LNCaP clone FGC (cell line): ENCODE measurements at regions not wholly inside any gene's neighbourhood (a gene's known extent, or its start where the extent isn't known, plus 50 kb on each side); places are given as distances from the start of the nearest gene placed in this dataset.
"Not testable (repeated sequence)": the region's sequence is repeated elsewhere in the genome, so short reads cannot be mapped to it uniquely, and the experiment has no call there.

Source experiments
- DNase-seq: peaks from one replicate; pipeline ENCODE4 v3.0.0-alpha.2; 2011; ENCODE audit warnings: low read depth
- H3K4me3 ChIP-seq: 2 replicates; pipeline ENCODE4 v1.5.1; 2011; ENCODE audit warnings: mild to moderate bottlenecking, low read depth, low read length, control low read depth
- TF ChIP-seq, protein P1 (sequence below): IDR thresholded peaks from 2 replicates; pipeline ENCODE4 v1.5.1; 2012; ENCODE audit warnings: mild to moderate bottlenecking; ENCODE audit not compliant: control insufficient read depth, insufficient read depth; ENCODE audit errors: extremely low read depth

GRCh38 chr2:176885001-176885643 lies 327.5 kb upstream of the HNRNPA3 start:
- TF ChIP-seq, protein P1, sequence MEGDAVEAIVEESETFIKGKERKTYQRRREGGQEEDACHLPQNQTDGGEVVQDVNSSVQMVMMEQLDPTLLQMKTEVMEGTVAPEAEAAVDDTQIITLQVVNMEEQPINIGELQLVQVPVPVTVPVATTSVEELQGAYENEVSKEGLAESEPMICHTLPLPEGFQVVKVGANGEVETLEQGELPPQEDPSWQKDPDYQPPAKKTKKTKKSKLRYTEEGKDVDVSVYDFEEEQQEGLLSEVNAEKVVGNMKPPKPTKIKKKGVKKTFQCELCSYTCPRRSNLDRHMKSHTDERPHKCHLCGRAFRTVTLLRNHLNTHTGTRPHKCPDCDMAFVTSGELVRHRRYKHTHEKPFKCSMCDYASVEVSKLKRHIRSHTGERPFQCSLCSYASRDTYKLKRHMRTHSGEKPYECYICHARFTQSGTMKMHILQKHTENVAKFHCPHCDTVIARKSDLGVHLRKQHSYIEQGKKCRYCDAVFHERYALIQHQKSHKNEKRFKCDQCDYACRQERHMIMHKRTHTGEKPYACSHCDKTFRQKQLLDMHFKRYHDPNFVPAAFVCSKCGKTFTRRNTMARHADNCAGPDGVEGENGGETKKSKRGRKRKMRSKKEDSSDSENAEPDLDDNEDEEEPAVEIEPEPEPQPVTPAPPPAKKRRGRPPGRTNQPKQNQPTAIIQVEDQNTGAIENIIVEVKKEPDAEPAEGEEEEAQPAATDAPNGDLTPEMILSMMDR = no peak
- H3K4me3 ChIP-seq = no peak overlapping the region
- no peak for DNase-seq

DNA sequence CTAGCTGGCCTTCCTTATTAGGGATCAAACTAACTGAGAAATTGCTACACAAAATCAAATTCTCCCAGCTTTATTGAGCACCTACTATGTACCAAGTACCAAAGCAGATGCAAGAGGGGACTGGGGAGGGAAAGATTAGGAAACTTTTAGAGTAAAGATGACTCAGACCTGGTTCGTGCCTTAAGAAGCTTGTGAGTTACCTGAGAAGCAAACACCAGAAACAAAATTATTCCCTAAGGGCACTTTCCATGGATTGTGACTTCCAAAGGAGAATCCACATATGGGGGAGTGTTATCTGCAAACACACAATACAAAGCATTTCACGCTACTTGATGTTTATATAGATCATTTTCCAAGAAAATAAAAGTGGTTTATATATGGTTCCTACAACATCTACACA lies 326.9 kb upstream of the HNRNPA3 start:
- no peak for DNase-seq
- TF ChIP-seq, protein P1 = no peak
- H3K4me3 ChIP-seq = no peak overlapping the region

GRCh38 chr2:176891105-176891504 lies 321.5 kb upstream of the HNRNPA3 start:
- no peak for DNase-seq
- TF ChIP-seq, protein P1 = no peak
- no peak overlapping the region for H3K4me3 ChIP-seq

DNA sequence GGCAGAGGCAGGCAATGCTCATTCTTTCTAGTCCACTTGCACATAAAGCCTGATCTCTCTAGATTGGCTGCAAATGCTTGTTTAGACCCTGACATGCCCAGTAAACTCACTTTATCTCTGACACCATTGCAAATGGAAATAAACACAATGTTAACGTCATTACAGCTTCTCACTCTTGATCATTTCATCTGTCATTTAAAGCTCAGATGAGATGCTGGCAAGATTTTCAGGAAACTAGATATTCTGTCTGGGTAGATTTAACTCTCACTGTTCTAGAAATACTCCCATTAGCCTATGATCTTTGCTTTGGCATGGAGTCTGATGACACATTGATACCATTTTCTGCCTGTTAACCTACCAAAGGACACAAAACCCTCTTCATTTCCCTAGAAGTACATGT lies 320.7 kb upstream of the HNRNPA3 start:
- DNase-seq = no peak
- no peak overlapping the region for H3K4me3 ChIP-seq
- TF ChIP-seq, protein P1 = no peak

DNA sequence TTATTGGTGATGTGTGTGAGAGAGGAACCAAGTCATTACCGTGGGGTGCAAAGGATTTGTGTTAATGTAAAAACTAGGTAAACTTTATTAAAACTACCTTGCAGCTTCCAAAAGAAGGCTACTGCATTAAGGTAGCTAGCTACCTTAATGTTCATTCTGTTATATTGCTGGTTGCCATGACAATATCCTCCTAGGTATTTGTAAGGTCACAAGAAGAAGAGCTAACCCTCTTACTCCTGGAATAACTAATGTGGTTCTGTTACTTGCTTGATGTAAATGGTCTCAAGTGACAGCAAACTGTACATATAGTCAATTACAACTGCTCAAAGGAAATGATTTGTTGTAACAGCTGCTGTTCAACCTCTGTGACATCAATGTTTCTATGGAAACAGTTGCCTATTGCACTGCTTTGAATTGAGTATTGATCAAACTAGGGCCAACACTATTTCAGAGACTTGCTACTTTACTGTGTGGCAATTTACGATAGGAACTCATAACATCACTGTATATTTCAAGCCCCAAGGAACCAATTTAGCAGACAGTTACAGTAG lies 319.8 kb upstream of the HNRNPA3 start:
- H3K4me3 ChIP-seq = no peak overlapping the region
- no peak for DNase-seq
- TF ChIP-seq, protein P1 = no peak

GRCh38 chr2:176895158-176895557 lies 317.4 kb upstream of the HNRNPA3 start:
- H3K4me3 ChIP-seq = no peak overlapping the region
- DNase-seq = no peak
- TF ChIP-seq, protein P1 = no peak

DNA sequence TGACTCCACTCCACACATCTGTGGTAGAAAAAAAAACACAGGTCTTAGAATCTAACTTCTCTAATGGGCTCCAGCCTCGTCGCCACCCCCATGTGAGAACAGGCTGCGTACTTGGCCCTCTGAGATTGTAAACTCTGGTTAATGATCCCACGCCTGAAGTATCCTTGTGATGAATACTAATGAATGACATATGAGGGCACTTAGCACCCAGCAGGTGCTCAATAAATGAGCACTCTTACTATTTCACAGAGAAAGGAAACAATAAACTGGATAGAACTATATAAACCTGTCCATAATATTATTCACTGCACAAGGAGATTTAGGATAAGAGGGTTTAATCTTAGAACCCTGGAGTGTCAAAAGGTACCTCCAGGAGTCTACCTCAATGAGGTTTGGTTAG lies 310.1 kb upstream of the HNRNPA3 start:
- TF ChIP-seq, protein P1 = no peak
- no peak overlapping the region for H3K4me3 ChIP-seq
- DNase-seq = no peak

DNA sequence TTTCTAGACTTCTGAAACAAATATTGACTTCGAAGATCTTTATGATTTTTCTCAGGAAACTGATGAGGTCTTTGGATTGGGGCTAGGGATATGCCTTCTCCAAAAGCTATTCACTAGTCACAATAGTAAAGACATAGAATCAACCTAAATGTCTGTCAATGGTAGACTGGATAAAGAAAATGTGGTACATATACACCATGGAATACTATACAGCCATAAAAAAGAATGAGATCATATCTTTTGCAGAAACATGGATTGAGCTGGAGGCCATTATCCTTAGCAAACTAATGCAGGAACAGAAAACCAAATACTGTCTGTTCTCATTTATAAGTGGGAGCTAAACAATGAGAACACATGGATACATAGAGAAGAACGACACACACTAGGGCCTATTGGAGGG lies 308.5 kb upstream of the HNRNPA3 start:
- not testable (repeated sequence) for DNase-seq

More for the DNA sequence above, 308.5 kb upstream of the HNRNPA3 start:
- not testable (repeated sequence) for H3K4me3 ChIP-seq
